ENCODE measurements at regions not wholly inside any gene's neighbourhood (a gene's known extent, or its start where the extent isn't known, plus 50 kb on each side); places are given as distances from the start of the nearest gene placed in this dataset.

GRCh38 chr13:27367570-27367969 lies 56.8 kb upstream of the GTF3A start:
- DNase-seq (ENCODE audit: low read depth in 1 of 2, low spot score in 1 of 2): no peak

GRCh38 chr13:27370305-27370872 lies 54.0 kb upstream of the GTF3A start:
- no peak for DNase-seq (ENCODE audit: low read depth in 1 of 2, low spot score in 1 of 2)

GRCh38 chr13:27371932-27372331 lies 52.5 kb upstream of the GTF3A start:
- no peak for DNase-seq (ENCODE audit: low read depth in 1 of 2, low spot score in 1 of 2)

GRCh38 chr13:27372896-27373295 lies 51.5 kb upstream of the GTF3A start:
- DNase-seq (ENCODE audit: low read depth in 1 of 2, low spot score in 1 of 2): no peak

GRCh38 chr13:27374126-27374613 lies 50.2 kb upstream of the GTF3A start:
- no peak for DNase-seq (ENCODE audit: low read depth in 1 of 2, low spot score in 1 of 2)
